ENCODE measurements at regions not wholly inside any gene's neighbourhood (a gene's known extent, or its start where the extent isn't known, plus 50 kb on each side); places are given as distances from the start of the nearest gene placed in this dataset.

- H3K9me3 Mint-ChIP-seq, result peaks cover 60 to 64% of the 10 kb centered on the region in 2 experiments
- Histone ChIP-seq H4K91ac (ENCODE audit: insufficient read length, low read depth, low read length) (no peak overlapping the region), H3K14ac (ENCODE audit: insufficient read depth, low read length) (no peak overlapping the region), H4K20me1 (ENCODE audit: control insufficient read depth, insufficient read depth, insufficient read length) (no peaks in the 10 kb centered on the region), H3K56ac (ENCODE audit: insufficient read length, low read depth, low read length) (no peak overlapping the region), H3T11ph (ENCODE audit: low read length) (no peak overlapping the region), H3K23ac (ENCODE audit: insufficient read length, low read depth, low read length) (no peak overlapping the region), H3K4ac (ENCODE audit: low read depth, low read length) (no peak overlapping the region), H2BK12ac (ENCODE audit: insufficient read length, low read depth, low read length) (no peak overlapping the region), H2AFZ (ENCODE audit: low read length) (no peak overlapping the region), H2BK5ac (ENCODE audit: insufficient read length, low read length) (no peak overlapping the region), H3K9me3 (ENCODE audit: control insufficient read depth, low read depth, low read length) (peaks cover 42% of the 10 kb centered on the region), H4K8ac (replicated peaks; ENCODE audit: insufficient read length, low read depth, low read length) (no peak overlapping the region), H3K79me2 (ENCODE audit: insufficient read depth, low read length) (no peaks in the 10 kb centered on the region), H3K4me1 (ENCODE audit: insufficient read depth, low read length) (no peaks in the 10 kb centered on the region), H2BK120ac (ENCODE audit: low read depth, low read length, poor library complexity, severe bottlenecking) (no peak overlapping the region), H2AK5ac (ENCODE audit: insufficient read length, low read length) (no peak overlapping the region), H3K79me1 (ENCODE audit: insufficient read depth, low read depth, low read length, poor library complexity, severe bottlenecking) (peaks cover 5% of the 10 kb centered on the region), H3K18ac (ENCODE audit: insufficient read length, low read depth, low read length) (no peak overlapping the region), H3K4me2 (ENCODE audit: insufficient read depth, insufficient read length, low read length) (no peak overlapping the region), H3K9ac (ENCODE audit: extremely low read depth, insufficient read length, low read length) (no peak overlapping the region), H2BK20ac (ENCODE audit: low read depth, low read length, poor library complexity, severe bottlenecking) (no peak overlapping the region), H3K27me3 (ENCODE audit: insufficient read depth, low read length) (no peaks in the 10 kb centered on the region), H3K23me2 (ENCODE audit: insufficient read length, low read depth, low read length, poor library complexity, severe bottlenecking) (no peaks in the 10 kb centered on the region), H3K27ac (ENCODE audit: insufficient read length, low read depth, low read length) (no peak overlapping the region), H4K5ac (ENCODE audit: insufficient read length, low read depth, low read length) (no peak overlapping the region), H2BK15ac (ENCODE audit: low read depth, low read length) (no peak overlapping the region)
- H3K27ac Mint-ChIP-seq, result no peak overlapping the region
- no peak for TF ChIP-seq CTCF (conservative IDR thresholded peaks at IDR 0.05)
- peaks cover 2% of the 10 kb centered on the region; the same call in 1 of the 2 replicates for H3K27me3 Mint-ChIP-seq (ENCODE audit: low read depth)
- peaks cover 3 to 6% of the 10 kb centered on the region in 2 experiments; a peak in 1 of 4 replicates for H3K4me1 Mint-ChIP-seq
- WGBS (ENCODE audit: extremely low coverage, insufficient read length, low lambda C conversion rate), result no CpG with 5 or more reads among the region's 1 CpG
- H3K36me3 Mint-ChIP-seq (ENCODE audit: insufficient read depth in 1 of 3, low read depth in 3 of 3), result peaks cover 36 to 61% (median 56%) of the 10 kb centered on the region in 3 experiments
- DNase-seq, result no peak
- H3K4me3 Mint-ChIP-seq, result no peak overlapping the region
Measured at GRCh38 chr15:81725590-81725989, 320.2 kb downstream of the MEX3B start.

All from H9 (cell line).